ENCODE measurements at regions not wholly inside any gene's neighbourhood (a gene's known extent, or its start where the extent isn't known, plus 50 kb on each side); places are given as distances from the start of the nearest gene placed in this dataset.

DNA sequence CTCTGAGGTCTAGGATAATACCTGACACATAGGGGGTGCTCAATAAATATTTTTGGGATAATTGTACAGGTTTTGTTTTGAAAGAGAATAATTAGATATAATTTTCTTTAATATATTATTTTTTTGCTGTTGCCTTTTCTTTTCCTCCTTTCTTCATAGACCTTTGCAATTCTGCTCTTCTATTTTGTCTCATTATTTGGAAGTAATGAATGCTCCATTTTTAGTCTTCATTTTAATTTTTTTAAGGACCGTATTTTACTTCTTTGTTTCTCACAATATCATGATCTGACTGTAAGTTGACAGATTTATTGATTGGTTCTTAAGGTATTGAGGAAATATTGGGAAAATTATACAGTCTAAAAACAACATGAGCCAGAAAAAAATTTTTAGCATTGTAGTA, 150.5 kb upstream of the TMC3 start:
- Histone ChIP-seq H2AFZ (ENCODE audit: low read depth) (no peak overlapping the region), H3K36me3 (ENCODE audit: insufficient read depth) (no peaks in the 10 kb centered on the region), H3K4me1 (ENCODE audit: low read depth, poor library complexity, severe bottlenecking) (no peaks in the 10 kb centered on the region), H3K27ac (no peak overlapping the region), H4K20me1 (ENCODE audit: insufficient read depth) (no peaks in the 10 kb centered on the region), H3K27me3 (ENCODE audit: insufficient read depth, low read depth) (no peaks in the 10 kb centered on the region), H3K79me2 (ENCODE audit: insufficient read depth, low read depth) (no peaks in the 10 kb centered on the region), H3K9ac (no peak overlapping the region), H3K4me2 (no peak overlapping the region), H3K4me3 (IDR thresholded peaks at IDR 0.05; ENCODE audit: insufficient read depth, low read depth, low read length) (no peak overlapping the region)
- TF ChIP-seq, protein P1, sequence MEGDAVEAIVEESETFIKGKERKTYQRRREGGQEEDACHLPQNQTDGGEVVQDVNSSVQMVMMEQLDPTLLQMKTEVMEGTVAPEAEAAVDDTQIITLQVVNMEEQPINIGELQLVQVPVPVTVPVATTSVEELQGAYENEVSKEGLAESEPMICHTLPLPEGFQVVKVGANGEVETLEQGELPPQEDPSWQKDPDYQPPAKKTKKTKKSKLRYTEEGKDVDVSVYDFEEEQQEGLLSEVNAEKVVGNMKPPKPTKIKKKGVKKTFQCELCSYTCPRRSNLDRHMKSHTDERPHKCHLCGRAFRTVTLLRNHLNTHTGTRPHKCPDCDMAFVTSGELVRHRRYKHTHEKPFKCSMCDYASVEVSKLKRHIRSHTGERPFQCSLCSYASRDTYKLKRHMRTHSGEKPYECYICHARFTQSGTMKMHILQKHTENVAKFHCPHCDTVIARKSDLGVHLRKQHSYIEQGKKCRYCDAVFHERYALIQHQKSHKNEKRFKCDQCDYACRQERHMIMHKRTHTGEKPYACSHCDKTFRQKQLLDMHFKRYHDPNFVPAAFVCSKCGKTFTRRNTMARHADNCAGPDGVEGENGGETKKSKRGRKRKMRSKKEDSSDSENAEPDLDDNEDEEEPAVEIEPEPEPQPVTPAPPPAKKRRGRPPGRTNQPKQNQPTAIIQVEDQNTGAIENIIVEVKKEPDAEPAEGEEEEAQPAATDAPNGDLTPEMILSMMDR (conservative IDR thresholded peaks at IDR 0.05; ENCODE audit: low read depth, low read length) = no peak

DNA sequence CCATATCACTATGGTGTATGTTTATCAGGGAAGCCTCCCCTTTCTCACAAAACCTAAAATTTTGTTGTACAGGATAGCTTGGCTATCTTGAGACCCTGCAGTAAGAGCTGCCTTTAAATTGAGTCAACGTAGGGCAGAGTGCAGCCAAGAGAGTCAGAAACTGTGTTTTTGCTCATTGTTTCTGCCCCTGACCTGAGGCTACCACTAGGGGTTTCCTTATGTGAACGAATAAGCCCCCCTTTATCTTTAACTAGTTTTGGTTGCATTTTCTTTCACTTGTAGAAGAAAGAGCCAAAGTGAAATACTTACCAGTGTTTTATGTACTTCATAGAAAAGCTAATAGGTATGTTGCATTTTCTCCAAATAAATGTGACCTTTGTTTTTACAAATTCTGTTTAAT, 149.9 kb upstream of the TMC3 start:
- no peaks in the 10 kb centered on the region for H3K79me2 ChIP-seq (ENCODE audit: insufficient read depth, low read depth)

DNA sequence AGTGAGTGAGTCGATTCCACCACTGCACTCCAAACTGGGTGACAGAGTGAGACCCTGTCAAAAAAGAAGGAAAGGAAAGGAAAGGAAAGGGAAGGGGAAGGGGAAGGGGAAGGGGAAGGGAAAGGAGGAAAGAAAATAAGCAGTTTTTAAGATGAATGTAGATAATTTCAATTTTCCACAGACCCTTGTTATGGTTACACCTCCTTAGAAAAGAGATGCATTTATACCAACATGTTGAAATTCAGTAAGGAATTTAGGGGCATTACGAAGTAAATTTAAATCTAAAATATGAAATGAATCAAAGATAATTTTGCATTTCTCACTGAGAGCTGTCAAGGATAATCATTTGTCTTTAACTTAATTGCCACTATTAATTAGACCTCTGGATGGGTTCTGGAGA, 146.5 kb upstream of the TMC3 start:
- Histone ChIP-seq H3K9ac (no peak overlapping the region), H3K4me2 (no peak overlapping the region), H3K79me2 (ENCODE audit: insufficient read depth, low read depth) (no peaks in the 10 kb centered on the region), H3K36me3 (ENCODE audit: insufficient read depth) (no peaks in the 10 kb centered on the region), H3K4me3 (IDR thresholded peaks at IDR 0.05; ENCODE audit: insufficient read depth, low read depth, low read length) (no peak overlapping the region), H3K4me1 (ENCODE audit: low read depth, poor library complexity, severe bottlenecking) (no peaks in the 10 kb centered on the region), H3K27me3 (ENCODE audit: insufficient read depth, low read depth) (no peaks in the 10 kb centered on the region), H2AFZ (ENCODE audit: low read depth) (no peak overlapping the region), H3K27ac (no peak overlapping the region), H4K20me1 (ENCODE audit: insufficient read depth) (no peaks in the 10 kb centered on the region)
- TF ChIP-seq, protein P1 (conservative IDR thresholded peaks at IDR 0.05; ENCODE audit: low read depth, low read length) = no peak

More for the DNA sequence above, 149.9 kb upstream of the TMC3 start:
- Histone ChIP-seq H4K20me1 (ENCODE audit: insufficient read depth) (no peaks in the 10 kb centered on the region), H3K4me1 (ENCODE audit: low read depth, poor library complexity, severe bottlenecking) (no peaks in the 10 kb centered on the region), H3K4me2 (no peak overlapping the region), H3K27me3 (ENCODE audit: insufficient read depth, low read depth) (no peaks in the 10 kb centered on the region), H3K36me3 (ENCODE audit: insufficient read depth) (no peaks in the 10 kb centered on the region), H3K9ac (no peak overlapping the region), H3K4me3 (IDR thresholded peaks at IDR 0.05; ENCODE audit: insufficient read depth, low read depth, low read length) (no peak overlapping the region), H3K27ac (no peak overlapping the region), H2AFZ (ENCODE audit: low read depth) (no peak overlapping the region)
- TF ChIP-seq, protein P1 (conservative IDR thresholded peaks at IDR 0.05; ENCODE audit: low read depth, low read length) = no peak

DNA sequence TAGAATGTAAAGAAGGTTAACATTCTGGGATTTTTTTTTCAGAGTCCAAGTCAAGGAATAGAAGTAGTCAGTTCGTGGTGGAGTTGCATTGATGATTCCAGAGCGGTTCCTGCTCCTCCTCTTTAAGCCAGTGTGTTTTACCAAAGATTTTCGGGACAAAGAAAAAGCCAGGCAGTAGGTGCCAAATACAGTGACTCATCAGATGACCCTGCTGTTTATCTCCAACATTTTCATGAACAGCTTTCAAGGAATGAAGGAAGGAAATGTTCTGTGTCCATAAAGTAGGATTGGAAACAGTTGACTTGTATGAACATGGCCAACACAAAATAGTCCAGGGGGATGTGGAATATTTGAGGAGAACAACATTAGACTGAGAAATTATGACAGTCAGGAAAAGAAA, 142.4 kb upstream of the TMC3 start:
- Histone ChIP-seq H3K4me3 (IDR thresholded peaks at IDR 0.05; ENCODE audit: insufficient read depth, low read depth, low read length) (no peak overlapping the region), H3K4me1 (ENCODE audit: low read depth, poor library complexity, severe bottlenecking) (no peaks in the 10 kb centered on the region), H2AFZ (ENCODE audit: low read depth) (no peak overlapping the region), H4K20me1 (ENCODE audit: insufficient read depth) (no peaks in the 10 kb centered on the region), H3K27me3 (ENCODE audit: insufficient read depth, low read depth) (no peaks in the 10 kb centered on the region), H3K79me2 (ENCODE audit: insufficient read depth, low read depth) (no peaks in the 10 kb centered on the region), H3K36me3 (ENCODE audit: insufficient read depth) (no peaks in the 10 kb centered on the region), H3K27ac (no peak overlapping the region), H3K4me2 (no peak overlapping the region), H3K9ac (no peak overlapping the region)
- TF ChIP-seq, protein P1 (conservative IDR thresholded peaks at IDR 0.05; ENCODE audit: low read depth, low read length) = no peak

All from KMS-11 (cell line).